HUES6 (cell line): ENCODE measurements at regions not wholly inside any gene's neighbourhood (a gene's known extent, or its start where the extent isn't known, plus 50 kb on each side); places are given as distances from the start of the nearest gene placed in this dataset.
"Not testable (repeated sequence)": the region's sequence is repeated elsewhere in the genome, so short reads cannot be mapped to it uniquely, and the experiment has no call there.

Source experiments
- H3K27ac ChIP-seq: 2 replicates; pipeline ENCODE4 v1.7.0; 2013; ENCODE audit warnings: low read depth, mild to moderate bottlenecking, low read length, inconsistent platforms
- H3K27me3 ChIP-seq: 2 replicates; pipeline ENCODE4 v1.6.1; 2013; ENCODE audit warnings: low read length; ENCODE audit not compliant: control insufficient read depth, insufficient read depth
- H3K36me3 ChIP-seq: 2 replicates; pipeline ENCODE4 v1.6.1; 2013; ENCODE audit warnings: low read length; ENCODE audit not compliant: control insufficient read depth, insufficient read depth
- H3K4me1 ChIP-seq: 2 replicates; pipeline ENCODE4 v1.6.1; 2013; ENCODE audit warnings: low read length; ENCODE audit not compliant: control insufficient read depth, insufficient read depth
- H3K4me3 ChIP-seq: 2 replicates; pipeline ENCODE4 v1.5.1; 2013; ENCODE audit warnings: low read depth, low read length
- H3K9ac ChIP-seq: one replicate; pipeline ENCODE4 v1.6.1; 2013; ENCODE audit warnings: mild to moderate bottlenecking, low read length
- H3K9me3 ChIP-seq: 2 replicates; pipeline ENCODE4 v1.6.1; 2013; ENCODE audit warnings: low read depth, low read length; ENCODE audit not compliant: control insufficient read depth, insufficient read depth

DNA sequence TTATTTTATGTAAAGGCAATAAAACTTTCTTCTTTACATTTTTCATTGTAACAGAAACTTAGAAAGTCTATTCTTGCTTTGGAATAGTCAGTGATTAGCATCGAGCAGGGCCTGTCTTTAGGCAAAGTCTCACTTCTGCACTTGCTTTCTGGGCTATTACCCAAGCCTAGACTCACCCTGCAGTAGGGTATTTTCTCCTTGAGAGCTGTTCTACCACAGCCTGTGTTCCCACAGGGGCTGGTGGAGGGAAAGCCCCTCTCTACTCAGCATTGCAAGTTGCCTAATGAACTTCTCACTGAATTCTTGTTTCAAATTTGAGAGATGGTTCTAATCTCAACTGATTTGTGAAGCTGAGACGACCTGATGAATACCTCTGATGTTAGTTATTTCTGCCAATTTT lies 111.7 kb upstream of the KLHL14 start:
- peaks cover 13% of the 10 kb centered on the region for H3K4me1 ChIP-seq
- H3K9me3 ChIP-seq: no peaks in the 10 kb centered on the region
- H3K27me3 ChIP-seq: no peaks in the 10 kb centered on the region
- H3K27ac ChIP-seq: no peak overlapping the region
- H3K9ac ChIP-seq: no peak overlapping the region
- H3K36me3 ChIP-seq: no peaks in the 10 kb centered on the region
- H3K4me3 ChIP-seq: no peak overlapping the region

DNA sequence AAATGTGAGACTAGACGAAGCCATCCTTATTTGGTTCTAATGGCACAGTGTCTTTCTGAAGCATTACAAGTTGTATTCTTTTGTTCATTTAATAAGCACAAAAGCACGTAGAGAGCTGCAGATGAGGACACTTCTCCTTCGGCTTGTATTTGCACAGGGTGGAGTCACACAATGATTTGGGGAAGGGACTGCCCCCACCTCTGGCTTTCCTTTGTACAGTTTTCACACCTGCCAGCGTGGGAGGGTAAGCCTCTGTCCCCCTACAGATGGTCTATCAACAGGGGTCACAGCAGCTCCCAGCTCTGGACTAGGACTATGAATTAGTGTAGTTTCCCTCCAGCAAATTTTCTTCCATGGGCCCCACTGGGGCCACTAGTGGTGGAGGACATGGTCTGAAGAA lies 108.2 kb upstream of the KLHL14 start:
- no peak overlapping the region for H3K27ac ChIP-seq
- no peak overlapping the region for H3K9ac ChIP-seq
- no peaks in the 10 kb centered on the region for H3K36me3 ChIP-seq
- H3K4me3 ChIP-seq: no peak overlapping the region
- peaks cover 17% of the 10 kb centered on the region; the same call in 1 of the 2 replicates for H3K4me1 ChIP-seq
- H3K27me3 ChIP-seq: no peaks in the 10 kb centered on the region
- H3K9me3 ChIP-seq: no peaks in the 10 kb centered on the region

DNA sequence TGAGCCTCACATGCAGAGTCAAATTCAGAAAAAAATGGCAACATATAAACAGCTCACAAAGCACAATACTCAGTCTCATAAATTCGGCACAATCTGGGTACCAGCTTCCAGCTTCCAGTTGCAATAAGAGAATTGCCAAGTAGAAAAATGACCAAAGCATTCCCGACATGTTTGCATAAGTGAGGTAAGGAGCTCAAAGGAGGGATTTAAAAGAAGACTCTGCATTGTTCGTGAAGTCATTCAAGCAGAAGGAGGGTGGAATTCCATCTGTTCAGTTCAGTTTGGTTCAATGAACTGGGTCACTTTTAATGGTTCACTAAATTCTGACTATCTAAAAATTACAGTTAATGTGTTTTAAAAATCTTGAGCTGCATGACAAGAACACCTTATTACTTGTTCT lies 106.7 kb upstream of the KLHL14 start:
- H3K36me3 ChIP-seq: no peaks in the 10 kb centered on the region
- peaks cover 14% of the 10 kb centered on the region; the same call in 1 of the 2 replicates for H3K4me1 ChIP-seq
- H3K27me3 ChIP-seq: no peaks in the 10 kb centered on the region
- no peak overlapping the region for H3K4me3 ChIP-seq
- no peaks in the 10 kb centered on the region for H3K9me3 ChIP-seq
- no peak overlapping the region for H3K9ac ChIP-seq
- H3K27ac ChIP-seq: 0 out of 2 replicates have a peak overlapping the region, but pooled peaks have one; percentile 18

DNA sequence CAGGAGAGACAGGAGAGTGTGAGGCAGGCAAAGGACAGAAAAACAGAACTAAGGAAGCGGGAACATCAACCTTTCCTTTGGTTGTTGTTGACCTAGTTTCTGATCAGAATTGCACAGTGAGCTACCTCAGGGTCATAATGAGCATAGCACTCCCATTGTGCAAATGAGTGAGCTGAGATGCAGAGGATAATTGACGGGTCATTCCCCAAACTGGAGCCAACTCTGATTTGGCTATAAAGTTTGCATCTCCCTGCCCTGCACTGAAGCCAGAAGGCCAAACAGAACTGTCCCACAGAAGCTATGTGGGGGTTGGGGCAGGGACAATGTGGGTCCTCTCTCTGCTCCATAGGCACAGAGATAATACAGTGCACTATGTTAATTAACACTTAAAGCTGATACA lies 105.6 kb upstream of the KLHL14 start:
- H3K4me3 ChIP-seq: no peak overlapping the region
- H3K36me3 ChIP-seq: no peaks in the 10 kb centered on the region
- H3K4me1 ChIP-seq: peaks cover 14% of the 10 kb centered on the region; the same call in 1 of the 2 replicates
- no peaks in the 10 kb centered on the region for H3K9me3 ChIP-seq
- no peak overlapping the region for H3K27ac ChIP-seq
- no peaks in the 10 kb centered on the region for H3K27me3 ChIP-seq
- H3K9ac ChIP-seq: no peak overlapping the region

DNA sequence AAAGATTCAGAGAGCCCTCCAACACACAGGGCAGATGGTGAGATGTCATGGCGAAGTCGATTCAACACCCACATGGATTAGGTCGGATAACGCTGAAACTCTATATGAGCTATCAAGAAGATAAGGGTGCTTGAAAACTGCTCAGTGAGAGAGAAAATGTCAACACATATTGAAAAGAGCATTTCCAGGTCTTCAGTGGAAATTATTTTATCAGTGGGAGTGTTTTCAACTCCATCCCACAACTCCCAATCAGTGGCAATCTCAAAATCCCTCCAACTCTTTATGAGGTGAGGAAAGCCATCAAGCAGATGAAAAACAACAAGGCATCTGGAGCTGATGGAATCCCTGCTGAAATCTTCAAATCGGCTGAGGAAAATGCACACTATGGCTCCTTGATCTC lies 104.5 kb upstream of the KLHL14 start:
- H3K4me1 ChIP-seq: peaks cover 14% of the 10 kb centered on the region; the same call in 1 of the 2 replicates
- no peak overlapping the region for H3K27ac ChIP-seq
- no peak overlapping the region for H3K4me3 ChIP-seq
- no peaks in the 10 kb centered on the region for H3K36me3 ChIP-seq
- no peak overlapping the region for H3K9ac ChIP-seq
- H3K27me3 ChIP-seq: no peaks in the 10 kb centered on the region
- H3K9me3 ChIP-seq: no peaks in the 10 kb centered on the region

DNA sequence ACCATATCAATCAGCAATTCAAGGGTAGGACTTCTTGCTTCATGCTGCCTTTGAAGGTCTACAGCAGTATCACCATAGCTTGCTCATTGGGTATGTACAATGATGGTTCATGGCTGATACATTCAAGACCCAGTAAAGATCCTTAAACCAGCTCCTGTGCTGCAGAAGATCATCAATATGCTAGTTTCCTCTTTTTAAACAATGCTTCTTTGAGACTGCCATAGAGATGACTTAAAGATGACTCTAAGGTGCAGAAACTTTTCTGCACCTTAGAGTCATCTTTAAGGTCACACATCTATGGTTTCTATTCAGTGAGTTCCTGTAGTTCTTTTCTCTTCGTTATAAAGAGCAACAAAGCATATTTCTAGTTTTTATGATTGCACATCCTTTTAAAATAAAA lies 102.8 kb upstream of the KLHL14 start:
- no peak overlapping the region for H3K9ac ChIP-seq
- no peak overlapping the region for H3K27ac ChIP-seq
- H3K27me3 ChIP-seq: no peaks in the 10 kb centered on the region
- peaks cover 14% of the 10 kb centered on the region; the same call in 1 of the 2 replicates for H3K4me1 ChIP-seq
- no peaks in the 10 kb centered on the region for H3K9me3 ChIP-seq
- no peaks in the 10 kb centered on the region for H3K36me3 ChIP-seq
- H3K4me3 ChIP-seq: no peak overlapping the region

DNA sequence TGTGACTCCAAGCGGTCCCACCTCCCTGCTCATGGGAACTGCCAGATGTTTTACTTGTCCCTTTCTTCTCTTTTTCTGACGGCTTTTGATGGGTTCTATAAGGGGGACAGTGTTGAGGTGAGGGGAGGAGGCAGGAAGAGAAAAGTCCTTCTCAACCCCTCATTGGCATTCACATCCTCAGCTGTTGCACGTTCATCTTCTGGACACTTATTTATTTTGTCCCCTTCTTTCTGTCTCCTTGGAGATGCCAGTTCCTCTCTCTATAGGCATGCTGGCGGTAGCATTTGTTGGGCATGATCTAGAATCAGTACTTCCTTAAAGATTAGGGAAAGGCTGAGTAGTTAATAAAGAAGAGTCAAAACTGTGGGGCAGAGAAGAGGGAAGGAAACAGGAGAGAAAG lies 99.0 kb upstream of the KLHL14 start:
- Histone ChIP-seq H3K4me3 (no peak overlapping the region), H3K27ac (no peak overlapping the region), H3K9me3 (no peaks in the 10 kb centered on the region), H3K9ac (no peak overlapping the region), H3K36me3 (no peaks in the 10 kb centered on the region), H3K27me3 (no peaks in the 10 kb centered on the region; the same call in 1 of the 2 replicates), H3K4me1 (no peaks in the 10 kb centered on the region; the same call in 1 of the 2 replicates)

DNA sequence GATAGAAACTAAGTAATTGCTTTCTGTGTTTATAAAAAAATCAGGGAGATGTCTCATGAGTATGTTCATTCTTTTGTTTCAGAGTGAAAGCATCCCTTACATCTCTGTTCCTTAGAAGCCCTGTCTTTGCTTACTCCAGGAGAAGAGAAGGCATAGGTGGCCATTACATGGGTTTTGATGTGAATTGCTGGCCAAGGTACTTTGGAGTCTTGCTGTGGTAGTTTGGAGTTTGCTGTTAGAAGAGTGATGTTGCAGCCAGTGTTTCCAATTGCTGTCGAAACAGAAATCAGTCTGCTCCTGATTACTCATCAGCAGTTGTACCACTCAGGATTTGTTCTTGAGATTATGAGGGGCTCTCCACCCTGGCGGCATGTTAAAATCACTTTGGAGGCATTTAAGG lies 97.8 kb upstream of the KLHL14 start:
- H3K36me3 ChIP-seq: no peaks in the 10 kb centered on the region
- H3K9ac ChIP-seq: no peak overlapping the region
- no peaks in the 10 kb centered on the region; the same call in 1 of the 2 replicates for H3K27me3 ChIP-seq
- H3K4me1 ChIP-seq: no peaks in the 10 kb centered on the region; the same call in 1 of the 2 replicates
- H3K27ac ChIP-seq: no peak overlapping the region
- H3K4me3 ChIP-seq: no peak overlapping the region
- no peaks in the 10 kb centered on the region for H3K9me3 ChIP-seq

DNA sequence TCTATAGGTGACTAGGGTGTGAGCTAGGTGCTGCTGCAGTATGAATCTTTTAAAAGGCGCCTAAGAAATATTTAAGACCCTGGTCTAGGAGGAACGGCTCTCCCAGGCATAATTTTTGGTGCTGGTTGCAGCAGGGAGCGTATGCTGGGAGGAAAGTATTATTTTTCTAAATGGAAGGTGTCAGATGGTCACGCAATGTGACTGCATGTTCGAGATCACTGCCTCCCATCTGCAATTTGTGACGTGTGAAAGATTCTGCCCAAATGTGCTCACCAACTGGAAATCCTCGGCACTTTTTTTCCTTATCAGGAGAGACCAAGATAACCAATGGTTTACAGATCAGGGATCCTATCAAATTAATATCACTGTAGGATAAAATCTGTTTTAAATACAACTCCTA lies 95.6 kb upstream of the KLHL14 start:
- H3K27ac ChIP-seq: no peak overlapping the region
- no peak overlapping the region for H3K9ac ChIP-seq
- no peaks in the 10 kb centered on the region for H3K9me3 ChIP-seq
- no peak overlapping the region for H3K4me3 ChIP-seq
- H3K36me3 ChIP-seq: no peaks in the 10 kb centered on the region
- no peaks in the 10 kb centered on the region; the same call in 1 of the 2 replicates for H3K4me1 ChIP-seq
- H3K27me3 ChIP-seq: no peaks in the 10 kb centered on the region; the same call in 1 of the 2 replicates

DNA sequence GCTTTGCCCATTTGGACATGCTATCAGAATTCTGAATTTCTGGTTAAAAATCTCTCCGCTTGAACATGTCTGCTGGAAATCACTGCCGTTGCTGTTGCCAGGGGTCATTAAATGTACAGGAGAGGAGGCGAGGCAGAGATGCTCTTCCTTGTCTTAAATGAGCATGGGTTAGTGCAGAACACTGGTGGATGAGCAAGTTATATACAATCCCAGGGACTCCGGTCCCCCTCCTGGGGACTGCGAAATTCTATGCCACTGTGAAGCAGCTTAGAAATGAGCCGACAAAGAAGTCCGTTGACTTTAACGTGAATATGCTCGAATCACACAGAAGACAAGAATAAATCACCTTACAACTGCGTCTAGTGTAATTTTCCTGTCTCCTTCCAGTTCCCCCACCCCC lies 95.1 kb upstream of the KLHL14 start:
- Histone ChIP-seq H3K36me3 (no peaks in the 10 kb centered on the region), H3K4me1 (no peaks in the 10 kb centered on the region; the same call in 1 of the 2 replicates), H3K9ac (no peak overlapping the region), H3K27me3 (no peaks in the 10 kb centered on the region; the same call in 1 of the 2 replicates), H3K9me3 (no peaks in the 10 kb centered on the region), H3K27ac (no peak overlapping the region), H3K4me3 (no peak overlapping the region)

DNA sequence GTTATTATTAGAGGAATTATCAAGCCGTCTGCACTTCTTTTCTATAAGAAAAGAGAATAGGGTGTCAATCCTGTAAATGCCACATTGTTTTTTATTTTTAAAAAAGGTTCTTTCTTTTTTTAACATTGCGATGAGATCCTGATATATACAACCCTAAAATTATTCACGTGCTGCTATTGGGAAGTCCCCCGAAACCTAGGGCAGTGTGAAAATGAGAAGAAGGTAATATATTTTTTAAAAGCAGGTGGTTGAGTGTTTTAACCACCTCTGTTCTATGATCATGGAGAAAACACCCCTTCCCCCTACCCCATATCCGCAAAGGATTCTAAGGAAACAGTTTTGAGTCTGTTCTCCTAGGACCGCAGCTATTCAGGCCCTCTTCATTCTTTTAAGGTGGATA lies 94.5 kb upstream of the KLHL14 start:
- Histone ChIP-seq H3K27ac (no peak overlapping the region), H3K9ac (no peak overlapping the region), H3K4me3 (no peak overlapping the region), H3K4me1 (no peaks in the 10 kb centered on the region; the same call in 1 of the 2 replicates), H3K36me3 (no peaks in the 10 kb centered on the region), H3K9me3 (no peaks in the 10 kb centered on the region), H3K27me3 (no peaks in the 10 kb centered on the region; the same call in 1 of the 2 replicates)

DNA sequence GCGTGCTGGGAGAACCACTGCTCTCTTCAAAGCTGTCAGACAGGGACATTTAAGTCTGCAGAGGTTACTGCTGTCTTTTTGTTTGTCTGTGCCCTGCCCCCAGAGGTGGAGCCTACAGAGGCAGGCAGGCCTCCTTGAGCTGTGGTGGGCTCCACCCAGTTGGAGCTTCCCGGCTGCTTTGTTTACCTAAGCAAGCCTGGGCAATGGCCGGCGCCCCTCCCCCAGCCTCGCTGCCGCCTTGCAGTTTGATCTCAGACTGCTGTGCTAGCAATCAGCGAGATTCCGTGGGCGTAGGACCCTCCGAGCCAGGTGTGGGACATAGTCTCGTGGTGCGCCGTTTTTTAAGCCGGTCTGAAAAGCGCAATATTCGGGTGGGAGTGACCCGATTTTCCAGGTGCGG lies 89.2 kb upstream of the KLHL14 start:
- H3K36me3 ChIP-seq, H3K4me1 ChIP-seq, H3K9ac ChIP-seq, H3K27me3 ChIP-seq, H3K4me3 ChIP-seq, H3K27ac ChIP-seq, H3K9me3 ChIP-seq: not testable (repeated sequence)
